Natural killer cell treated with Interleukin-12 subunit alpha and Interleukin-12 subunit beta and Interleukin-15 and Interleukin-18, amount 100 ng/mL, for 72 hours (primary cell): ENCODE measurements at regions not wholly inside any gene's neighbourhood (a gene's known extent, or its start where the extent isn't known, plus 50 kb on each side); places are given as distances from the start of the nearest gene placed in this dataset.

ENCODE experiments used
- ATAC-seq, 2 donors: fragments of 150-1000 bp; cut with Tn5 transposase in 1 of 2; sonication (Bioruptor Pico), chemical (Tn5 transposase) in 1 of 2; 2 replicates each; pipeline ENCODE4 v1.10.0; 2021
- DNase-seq: peaks from one replicate; pipeline ENCODE4 v3.0.0; 2022; ENCODE audit warnings: low spot score
- H3K27ac Mint-ChIP-seq, 2 donors: 1 replicate in 1 of 2; 2 replicates in 1 of 2; pipeline ENCODE4 v1.8.0; 2022; ENCODE audit warnings: mixed read lengths in 2 of 2, mild to moderate bottlenecking in 1 of 2, moderate library complexity in 1 of 2
- H3K27me3 Mint-ChIP-seq, 2 donors: 1 replicate in 1 of 2; 2 replicates in 1 of 2; pipeline ENCODE4 v1.8.0; 2022; ENCODE audit warnings: mixed read lengths in 2 of 2
- H3K36me3 Mint-ChIP-seq: one replicate; pipeline ENCODE4 v1.8.0; 2022; ENCODE audit warnings: mixed read lengths
- H3K4me1 Mint-ChIP-seq, 2 donors: 1 replicate in 1 of 2; 2 replicates in 1 of 2; pipeline ENCODE4 v1.8.0; 2022; ENCODE audit warnings: low read depth in 2 of 2, mixed read lengths in 2 of 2, mild to moderate bottlenecking in 1 of 2
- H3K4me3 Mint-ChIP-seq: one replicate; pipeline ENCODE4 v1.8.0; 2022; ENCODE audit warnings: mixed read lengths
- H3K9me3 Mint-ChIP-seq: 2 replicates; pipeline ENCODE4 v1.8.0; 2022; ENCODE audit warnings: mixed read lengths

GRCh38 chr11:112786886-112787530, 174.2 kb upstream of the NCAM1 start:
- Mint-ChIP-seq H3K4me3 (no peak overlapping the region), H3K9me3 (no peaks in the 10 kb centered on the region), H3K4me1 (peaks cover 0 to 5% of the 10 kb centered on the region in 2 donors), H3K27ac (no peak overlapping the region), H3K36me3 (no peaks in the 10 kb centered on the region), H3K27me3 (peaks cover 17% of the 10 kb centered on the region in 2 donors)
- ATAC-seq: no peak
- DNase-seq: no peak

- H3K27ac Mint-ChIP-seq: no peak overlapping the region
- no peaks in the 10 kb centered on the region for H3K9me3 Mint-ChIP-seq
- no peak overlapping the region for H3K4me3 Mint-ChIP-seq
- peaks cover 0 to 12% of the 10 kb centered on the region in 2 donors for H3K4me1 Mint-ChIP-seq
- ATAC-seq (no peak), DNase-seq (no peak)
- H3K27me3 Mint-ChIP-seq: peaks cover 7 to 10% of the 10 kb centered on the region in 2 donors
- no peaks in the 10 kb centered on the region for H3K36me3 Mint-ChIP-seq
Observed at GRCh38 chr11:112789481-112789880, 171.7 kb upstream of the NCAM1 start.

GRCh38 chr11:112790286-112790685, 170.9 kb upstream of the NCAM1 start:
- Mint-ChIP-seq H3K9me3 (no peaks in the 10 kb centered on the region), H3K27ac (no peak overlapping the region), H3K36me3 (no peaks in the 10 kb centered on the region), H3K4me3 (no peak overlapping the region), H3K27me3 (peaks cover 7 to 10% of the 10 kb centered on the region in 2 donors), H3K4me1 (peaks cover 0 to 12% of the 10 kb centered on the region in 2 donors)
- no peak for DNase-seq
- ATAC-seq: no peak

- DNase-seq: no peak
- H3K36me3 Mint-ChIP-seq: no peaks in the 10 kb centered on the region
- H3K27ac Mint-ChIP-seq: no peak overlapping the region
- H3K4me3 Mint-ChIP-seq: no peak overlapping the region
- no peak for ATAC-seq
- no peaks in the 10 kb centered on the region for H3K9me3 Mint-ChIP-seq
- peaks cover 0 to 7% of the 10 kb centered on the region in 2 donors for H3K4me1 Mint-ChIP-seq
- peaks cover 7% of the 10 kb centered on the region in 2 donors for H3K27me3 Mint-ChIP-seq
Observed at GRCh38 chr11:112792070-112792469, 169.2 kb upstream of the NCAM1 start.

- DNase-seq: no peak
- H3K4me3 Mint-ChIP-seq: no peak overlapping the region
- H3K9me3 Mint-ChIP-seq: no peaks in the 10 kb centered on the region
- H3K36me3 Mint-ChIP-seq: no peaks in the 10 kb centered on the region
- no peak for ATAC-seq
- peaks cover 5 to 13% of the 10 kb centered on the region in 2 donors for H3K4me1 Mint-ChIP-seq
- peaks cover 5 to 7% of the 10 kb centered on the region in 2 donors for H3K27me3 Mint-ChIP-seq
- H3K27ac Mint-ChIP-seq: no peak overlapping the region
Observed at GRCh38 chr11:112793416-112793815, 167.8 kb upstream of the NCAM1 start.

- no peaks in the 10 kb centered on the region for H3K9me3 Mint-ChIP-seq
- H3K27ac Mint-ChIP-seq: no peak overlapping the region
- DNase-seq (no peak), ATAC-seq (no peak)
- H3K4me3 Mint-ChIP-seq: no peak overlapping the region
- peaks cover 13 to 19% of the 10 kb centered on the region in 2 donors for H3K4me1 Mint-ChIP-seq
- H3K27me3 Mint-ChIP-seq: peaks cover 5 to 7% of the 10 kb centered on the region in 2 donors
- H3K36me3 Mint-ChIP-seq: no peaks in the 10 kb centered on the region
Observed at GRCh38 chr11:112794331-112794846, 166.8 kb upstream of the NCAM1 start.

- Mint-ChIP-seq H3K27me3 (peaks cover 5 to 6% of the 10 kb centered on the region in 2 donors), H3K9me3 (no peaks in the 10 kb centered on the region), H3K4me3 (no peak overlapping the region), H3K36me3 (no peaks in the 10 kb centered on the region), H3K27ac (no peak overlapping the region), H3K4me1 (peaks cover 13 to 19% of the 10 kb centered on the region in 2 donors)
- ATAC-seq (peak in 1 of 2 donors; percentile 54), DNase-seq (no peak)
Observed at GRCh38 chr11:112795142-112795815, 165.9 kb upstream of the NCAM1 start.

GRCh38 chr11:112795911-112796649, 165.1 kb upstream of the NCAM1 start:
- no peak for ATAC-seq
- Mint-ChIP-seq H3K9me3 (no peaks in the 10 kb centered on the region), H3K27ac (no peak overlapping the region), H3K4me3 (no peak overlapping the region), H3K36me3 (no peaks in the 10 kb centered on the region), H3K27me3 (peaks cover 0 to under 1% of the 10 kb centered on the region in 2 donors), H3K4me1 (peaks cover 13 to 19% of the 10 kb centered on the region in 2 donors)
- DNase-seq: no peak

- Mint-ChIP-seq H3K4me3 (no peak overlapping the region), H3K27me3 (no peaks in the 10 kb centered on the region), H3K9me3 (no peaks in the 10 kb centered on the region), H3K36me3 (no peaks in the 10 kb centered on the region), H3K4me1 (peaks cover 13 to 19% of the 10 kb centered on the region in 2 donors), H3K27ac (peak overlapping the region in 1 of 2 donors; percentile 79)
- DNase-seq: no peak
- ATAC-seq: no peak
Observed at GRCh38 chr11:112797092-112797491, 164.1 kb upstream of the NCAM1 start.

- H3K4me3 Mint-ChIP-seq: peak overlapping the region; percentile 75
- H3K9me3 Mint-ChIP-seq: no peaks in the 10 kb centered on the region
- H3K27ac Mint-ChIP-seq: peak overlapping the region in 1 of 2 donors; percentile 79
- no peaks in the 10 kb centered on the region for H3K36me3 Mint-ChIP-seq
- DNase-seq (peak; percentile 81), ATAC-seq (peak; percentile 86 to 89)
- peaks cover 13 to 19% of the 10 kb centered on the region in 2 donors for H3K4me1 Mint-ChIP-seq
- no peaks in the 10 kb centered on the region for H3K27me3 Mint-ChIP-seq
Observed at GRCh38 chr11:112797648-112798293, 163.4 kb upstream of the NCAM1 start.

- H3K27me3 Mint-ChIP-seq: no peaks in the 10 kb centered on the region
- no peak overlapping the region for H3K4me3 Mint-ChIP-seq
- H3K36me3 Mint-ChIP-seq: no peaks in the 10 kb centered on the region
- no peak for ATAC-seq
- H3K27ac Mint-ChIP-seq: no peak overlapping the region
- DNase-seq: no peak
- peaks cover 12 to 13% of the 10 kb centered on the region in 2 donors for H3K4me1 Mint-ChIP-seq
- no peaks in the 10 kb centered on the region for H3K9me3 Mint-ChIP-seq
Observed at GRCh38 chr11:112801025-112801816, 160.0 kb upstream of the NCAM1 start.

- DNase-seq (no peak), ATAC-seq (no peak)
- no peaks in the 10 kb centered on the region for H3K9me3 Mint-ChIP-seq
- H3K27ac Mint-ChIP-seq: no peak overlapping the region
- H3K36me3 Mint-ChIP-seq: no peaks in the 10 kb centered on the region
- peaks cover 12 to 13% of the 10 kb centered on the region in 2 donors for H3K4me1 Mint-ChIP-seq
- H3K27me3 Mint-ChIP-seq: no peaks in the 10 kb centered on the region
- no peak overlapping the region for H3K4me3 Mint-ChIP-seq
Observed at GRCh38 chr11:112801817-112802088, 159.5 kb upstream of the NCAM1 start.

GRCh38 chr11:112805658-112806057, 155.6 kb upstream of the NCAM1 start:
- Mint-ChIP-seq H3K4me3 (no peak overlapping the region), H3K4me1 (no peaks in the 10 kb centered on the region), H3K36me3 (no peaks in the 10 kb centered on the region), H3K9me3 (no peaks in the 10 kb centered on the region), H3K27me3 (no peaks in the 10 kb centered on the region), H3K27ac (no peak overlapping the region)
- DNase-seq (no peak), ATAC-seq (no peak)
